ENCODE measurements at regions not wholly inside any gene's neighbourhood (a gene's known extent, or its start where the extent isn't known, plus 50 kb on each side); places are given as distances from the start of the nearest gene placed in this dataset.

GRCh38 chr3:76501315-76501714, 538.6 kb upstream of the ROBO2 start:
- TF ChIP-seq CTCF (IDR thresholded peaks at IDR 0.05 in 4 of 5, conservative IDR thresholded peaks at IDR 0.05 in 1 of 5) = no peak
- TF ChIP-seq POLR2A (IDR thresholded peaks at IDR 0.05) = no peak
